ENCODE measurements at regions not wholly inside any gene's neighbourhood (a gene's known extent, or its start where the extent isn't known, plus 50 kb on each side); places are given as distances from the start of the nearest gene placed in this dataset.
"Not testable (repeated sequence)": the region's sequence is repeated elsewhere in the genome, so short reads cannot be mapped to it uniquely, and the experiment has no call there.

DNA sequence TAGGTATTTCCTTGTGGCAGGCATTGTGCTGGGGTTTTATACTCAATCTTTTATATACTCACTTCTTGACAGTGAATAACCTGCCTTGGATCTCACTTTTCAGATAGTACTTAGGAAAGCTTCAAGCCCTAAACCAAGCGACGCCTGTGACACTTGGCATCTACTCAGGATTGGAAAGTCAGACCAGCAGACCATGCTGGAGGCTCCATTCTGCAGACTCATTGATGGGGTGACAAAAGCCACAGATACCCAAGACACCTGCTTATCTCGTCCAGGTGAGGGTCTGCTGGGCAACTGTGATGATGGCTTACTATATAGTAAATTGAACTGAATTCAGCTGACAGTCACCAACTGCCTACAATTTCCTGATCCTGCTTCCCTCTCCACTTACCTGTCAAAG is 79.4 kb upstream of the MRPS22 start:
- no peaks in the 10 kb centered on the region for H3K36me3 ChIP-seq (ENCODE audit: control insufficient read depth, insufficient read depth, low read length)
- no peaks in the 10 kb centered on the region for H3K79me2 ChIP-seq
- no peak overlapping the region for H3K4me2 ChIP-seq (ENCODE audit: low read length)
- TF ChIP-seq, protein P1, sequence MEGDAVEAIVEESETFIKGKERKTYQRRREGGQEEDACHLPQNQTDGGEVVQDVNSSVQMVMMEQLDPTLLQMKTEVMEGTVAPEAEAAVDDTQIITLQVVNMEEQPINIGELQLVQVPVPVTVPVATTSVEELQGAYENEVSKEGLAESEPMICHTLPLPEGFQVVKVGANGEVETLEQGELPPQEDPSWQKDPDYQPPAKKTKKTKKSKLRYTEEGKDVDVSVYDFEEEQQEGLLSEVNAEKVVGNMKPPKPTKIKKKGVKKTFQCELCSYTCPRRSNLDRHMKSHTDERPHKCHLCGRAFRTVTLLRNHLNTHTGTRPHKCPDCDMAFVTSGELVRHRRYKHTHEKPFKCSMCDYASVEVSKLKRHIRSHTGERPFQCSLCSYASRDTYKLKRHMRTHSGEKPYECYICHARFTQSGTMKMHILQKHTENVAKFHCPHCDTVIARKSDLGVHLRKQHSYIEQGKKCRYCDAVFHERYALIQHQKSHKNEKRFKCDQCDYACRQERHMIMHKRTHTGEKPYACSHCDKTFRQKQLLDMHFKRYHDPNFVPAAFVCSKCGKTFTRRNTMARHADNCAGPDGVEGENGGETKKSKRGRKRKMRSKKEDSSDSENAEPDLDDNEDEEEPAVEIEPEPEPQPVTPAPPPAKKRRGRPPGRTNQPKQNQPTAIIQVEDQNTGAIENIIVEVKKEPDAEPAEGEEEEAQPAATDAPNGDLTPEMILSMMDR (IDR thresholded peaks at IDR 0.05): no peak
- no peak overlapping the region for H3K27ac ChIP-seq
- H3K9ac ChIP-seq: no peak overlapping the region
- no peak overlapping the region for H2AFZ ChIP-seq
- no peaks in the 10 kb centered on the region for H3K9me3 ChIP-seq (ENCODE audit: control insufficient read depth, low read length)
- no peak overlapping the region for H3K4me3 ChIP-seq (ENCODE audit: low read depth, low read length)
- H3K27me3 ChIP-seq (ENCODE audit: control insufficient read depth, insufficient read depth, low read length): no peaks in the 10 kb centered on the region
- no peaks in the 10 kb centered on the region for H3K4me1 ChIP-seq

DNA sequence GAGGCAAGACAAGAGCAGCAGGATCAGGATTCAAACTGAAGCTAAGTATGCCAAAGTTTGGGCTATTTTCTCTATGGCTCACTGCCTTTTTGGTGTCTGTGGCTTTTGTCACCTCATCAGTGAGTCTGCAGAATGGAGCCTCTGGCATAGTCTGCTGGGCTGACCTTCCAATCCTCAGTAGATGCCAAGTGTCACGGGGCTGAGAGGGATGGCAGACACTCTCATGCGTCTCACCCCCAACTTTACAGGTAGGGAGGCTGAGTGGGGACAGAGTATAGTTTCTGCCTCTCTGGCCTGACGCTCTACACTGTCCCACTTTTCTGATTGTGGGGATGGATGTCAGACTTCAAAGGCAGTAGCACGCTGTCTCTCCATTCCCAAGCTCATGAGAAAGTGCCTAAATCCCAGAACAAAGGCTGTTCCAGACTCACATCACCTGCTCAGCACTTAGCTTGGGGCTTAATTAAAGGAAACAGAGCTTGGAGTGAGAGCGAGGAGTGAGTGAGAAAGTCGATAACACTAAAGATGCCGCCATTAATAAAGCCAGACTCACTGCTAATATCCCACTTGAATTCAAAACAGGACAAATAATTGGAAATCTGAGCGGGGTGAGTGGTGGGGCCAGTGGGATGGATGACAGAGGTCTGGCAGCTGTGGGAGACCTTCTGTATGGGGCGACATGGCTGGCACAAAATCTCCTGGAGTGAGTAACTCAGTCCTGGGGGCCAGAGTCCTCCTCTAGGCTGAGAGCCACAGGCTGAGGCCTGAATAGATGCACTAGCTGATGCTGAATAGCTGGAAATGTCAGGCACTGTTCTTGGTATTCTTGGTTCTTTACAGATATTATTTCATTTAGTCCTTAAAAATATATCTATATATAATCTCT is 78.4 kb upstream of the MRPS22 start:
- no peak overlapping the region for H2AFZ ChIP-seq
- H3K27me3 ChIP-seq (ENCODE audit: control insufficient read depth, insufficient read depth, low read length): no peaks in the 10 kb centered on the region
- TF ChIP-seq, protein P1 (IDR thresholded peaks at IDR 0.05): no peak
- no peaks in the 10 kb centered on the region for H3K9me3 ChIP-seq (ENCODE audit: control insufficient read depth, low read length)
- H3K79me2 ChIP-seq: no peaks in the 10 kb centered on the region
- H3K4me1 ChIP-seq: no peaks in the 10 kb centered on the region
- H3K27ac ChIP-seq: no peak overlapping the region
- H3K4me2 ChIP-seq (ENCODE audit: low read length): no peak overlapping the region
- no peak overlapping the region for H3K4me3 ChIP-seq (ENCODE audit: low read depth, low read length)
- no peak overlapping the region for H3K9ac ChIP-seq
- H3K36me3 ChIP-seq (ENCODE audit: control insufficient read depth, insufficient read depth, low read length): no peaks in the 10 kb centered on the region

DNA sequence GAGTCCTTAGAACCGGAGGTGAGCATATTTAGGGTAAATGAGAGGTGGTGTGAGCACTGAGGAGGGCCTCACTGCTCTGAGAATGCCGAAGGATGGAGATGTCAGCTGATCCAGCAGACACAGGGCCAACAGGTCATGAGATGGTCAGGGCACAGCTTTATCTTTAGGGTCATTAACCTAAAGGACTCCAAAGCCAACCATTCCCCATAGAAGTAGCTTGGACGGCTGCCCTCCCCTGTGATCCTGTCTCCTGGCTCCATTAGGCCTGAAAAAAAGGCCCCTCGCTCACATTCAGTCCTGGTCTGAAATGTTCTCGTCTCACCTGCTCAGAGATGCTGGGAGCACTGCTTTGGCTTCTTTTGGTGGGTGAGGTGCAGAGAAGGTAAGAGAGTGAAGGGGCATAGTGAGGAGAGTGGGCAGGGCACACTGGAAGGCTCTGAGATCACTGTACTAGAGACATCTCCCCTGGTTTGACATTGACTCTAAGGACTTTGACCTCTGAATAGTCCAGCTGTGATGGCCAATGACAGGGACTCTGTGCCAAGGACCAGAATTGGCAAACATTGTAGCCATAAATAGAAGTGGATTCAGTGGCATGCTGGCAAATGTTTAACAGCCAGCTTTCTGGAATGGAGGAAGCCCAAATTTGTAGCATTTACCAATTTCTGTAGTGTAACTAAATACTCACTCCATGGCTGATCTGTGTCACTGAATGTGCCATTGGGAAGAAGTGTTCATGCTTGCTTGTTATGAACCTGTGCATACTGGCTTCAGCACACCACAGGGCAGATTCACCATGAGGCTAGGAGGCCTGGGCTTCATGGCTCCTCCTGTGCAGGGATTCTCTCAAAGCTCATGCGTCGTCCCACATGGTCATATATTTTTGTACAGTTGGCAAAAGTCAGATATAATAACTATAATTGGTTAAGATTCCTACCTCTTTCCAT is 76.2 kb upstream of the MRPS22 start:
- no peak overlapping the region for H2AFZ ChIP-seq
- no peaks in the 10 kb centered on the region for H3K4me1 ChIP-seq
- no peak overlapping the region for H3K27ac ChIP-seq
- no peaks in the 10 kb centered on the region for H3K36me3 ChIP-seq (ENCODE audit: control insufficient read depth, insufficient read depth, low read length)
- no peaks in the 10 kb centered on the region for H3K79me2 ChIP-seq
- TF ChIP-seq, protein P1 (IDR thresholded peaks at IDR 0.05): no peak
- H3K9ac ChIP-seq: no peak overlapping the region
- no peaks in the 10 kb centered on the region for H3K27me3 ChIP-seq (ENCODE audit: control insufficient read depth, insufficient read depth, low read length)
- H3K4me2 ChIP-seq (ENCODE audit: low read length): no peak overlapping the region
- no peaks in the 10 kb centered on the region for H3K9me3 ChIP-seq (ENCODE audit: control insufficient read depth, low read length)
- no peak overlapping the region for H3K4me3 ChIP-seq (ENCODE audit: low read depth, low read length)

DNA sequence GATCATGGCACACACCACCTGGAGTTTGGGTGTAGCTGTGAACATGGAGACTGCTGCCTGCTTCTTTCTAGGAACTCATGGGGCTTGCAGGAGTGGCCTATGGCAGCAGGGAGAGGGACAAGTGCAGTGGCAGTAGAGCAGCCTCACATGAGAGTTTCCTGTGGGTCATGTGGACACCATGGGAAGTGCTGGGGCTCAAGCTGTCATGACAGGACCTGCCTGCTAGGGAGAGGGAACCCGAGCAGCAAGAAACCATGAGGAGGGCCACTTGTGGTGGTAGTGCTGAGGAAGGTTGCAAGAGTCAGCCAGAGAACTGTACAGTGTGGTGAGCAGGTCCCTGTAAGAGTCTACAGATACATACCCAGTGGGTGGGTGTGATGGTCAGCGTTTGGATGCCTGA is 73.8 kb upstream of the MRPS22 start:
- TF ChIP-seq, protein P1 (IDR thresholded peaks at IDR 0.05): no peak
- H3K9me3 ChIP-seq (ENCODE audit: control insufficient read depth, low read length): no peaks in the 10 kb centered on the region
- H3K4me2 ChIP-seq (ENCODE audit: low read length): no peak overlapping the region
- no peaks in the 10 kb centered on the region for H3K27me3 ChIP-seq (ENCODE audit: control insufficient read depth, insufficient read depth, low read length)
- H3K4me1 ChIP-seq: no peaks in the 10 kb centered on the region
- no peaks in the 10 kb centered on the region for H3K79me2 ChIP-seq
- H3K9ac ChIP-seq: no peak overlapping the region
- H3K27ac ChIP-seq: no peak overlapping the region
- H2AFZ ChIP-seq: no peak overlapping the region
- H3K36me3 ChIP-seq (ENCODE audit: control insufficient read depth, insufficient read depth, low read length): no peaks in the 10 kb centered on the region
- no peak overlapping the region for H3K4me3 ChIP-seq (ENCODE audit: low read depth, low read length)

DNA sequence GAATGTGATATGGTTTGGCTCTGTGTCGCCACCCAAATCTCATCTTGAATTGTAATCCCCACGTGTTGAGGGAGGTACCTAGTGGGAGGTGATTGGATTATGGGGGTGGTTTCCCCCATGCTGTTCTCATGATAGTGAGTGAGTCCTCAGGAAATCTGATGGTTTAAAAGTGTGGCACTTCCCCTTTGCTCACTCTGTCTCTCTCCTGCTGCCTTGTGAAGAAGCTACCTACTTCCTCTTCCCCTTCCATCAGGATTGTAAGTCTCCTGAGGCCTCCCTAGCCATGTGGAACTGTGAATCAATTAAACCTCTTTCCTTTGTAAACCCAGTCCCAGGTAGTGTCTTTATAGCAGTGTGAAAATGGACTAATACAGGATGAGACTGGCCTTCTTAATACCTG is 73.2 kb upstream of the MRPS22 start:
- not testable (repeated sequence) for H3K9me3 ChIP-seq (ENCODE audit: control insufficient read depth, low read length); H3K27me3 ChIP-seq (ENCODE audit: control insufficient read depth, insufficient read depth, low read length); H3K79me2 ChIP-seq; H3K27ac ChIP-seq; H3K4me2 ChIP-seq (ENCODE audit: low read length); H3K4me1 ChIP-seq; H3K36me3 ChIP-seq (ENCODE audit: control insufficient read depth, insufficient read depth, low read length); H2AFZ ChIP-seq; H3K9ac ChIP-seq; H3K4me3 ChIP-seq (ENCODE audit: low read depth, low read length)

Data from parathyroid adenoma (tissue), 2 donors.